NCI-H524 treated with DMSO at 0.1 percent for 48 hours (cell line): ENCODE measurements at regions not wholly inside any gene's neighbourhood (a gene's known extent, or its start where the extent isn't known, plus 50 kb on each side); places are given as distances from the start of the nearest gene placed in this dataset.
A peak's percentile ranks its signal among the peaks of the same experiment; 100 is the strongest.
"Not testable (repeated sequence)": the region's sequence is repeated elsewhere in the genome, so short reads cannot be mapped to it uniquely, and the experiment has no call there.

Experiments
- DNase-seq: peaks from one replicate; lab custom pipeline; 2025; lab: John Stamatoyannopoulos, UW

DNA sequence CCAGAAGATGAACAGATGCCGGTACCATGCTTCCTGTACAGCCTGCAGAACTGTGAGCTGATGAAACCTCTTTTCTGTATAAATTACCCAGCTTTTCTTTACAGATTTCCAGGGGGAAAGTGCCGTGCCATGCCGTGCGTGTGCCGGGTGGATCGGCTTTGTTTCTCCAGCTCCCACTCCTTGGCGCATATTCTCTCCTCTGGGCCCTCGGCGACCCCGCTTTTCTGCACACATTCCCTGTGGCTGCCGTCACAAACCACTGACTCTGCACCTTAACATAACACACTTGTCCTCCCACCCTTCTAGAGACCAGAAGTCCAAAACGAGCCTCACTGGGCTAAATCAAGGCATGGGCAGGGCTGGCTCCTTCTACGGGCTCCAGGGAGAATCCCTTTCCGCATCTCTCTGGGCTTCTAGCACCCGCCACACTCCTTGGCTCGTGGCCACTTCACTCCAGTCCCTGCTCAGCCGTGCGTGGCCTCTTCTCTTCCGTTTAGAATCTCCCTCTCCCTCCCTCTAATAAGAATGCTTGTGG lies 164.9 kb downstream of the C16orf95 start:
- no peak for DNase-seq

DNA sequence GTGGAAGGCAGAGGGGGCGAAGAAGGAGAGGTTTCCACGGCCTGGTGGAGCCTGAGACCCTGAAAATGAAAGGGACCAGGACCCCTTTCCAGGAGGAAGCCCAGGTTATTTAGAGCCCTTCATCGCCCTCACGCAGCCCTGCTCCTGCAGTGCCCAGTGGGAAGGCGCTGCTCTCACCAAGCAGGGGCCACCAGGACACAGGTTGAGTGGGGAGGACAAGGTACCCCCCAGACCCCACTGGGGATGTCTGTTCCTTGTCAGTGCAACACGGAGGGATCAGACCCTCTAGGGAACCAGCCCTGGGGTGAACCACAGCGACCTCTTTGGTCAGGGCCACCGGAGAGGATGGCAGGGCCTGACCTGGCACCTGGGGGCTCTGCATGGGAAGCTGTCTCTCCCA lies 163.9 kb downstream of the C16orf95 start:
- no peak for DNase-seq

DNA sequence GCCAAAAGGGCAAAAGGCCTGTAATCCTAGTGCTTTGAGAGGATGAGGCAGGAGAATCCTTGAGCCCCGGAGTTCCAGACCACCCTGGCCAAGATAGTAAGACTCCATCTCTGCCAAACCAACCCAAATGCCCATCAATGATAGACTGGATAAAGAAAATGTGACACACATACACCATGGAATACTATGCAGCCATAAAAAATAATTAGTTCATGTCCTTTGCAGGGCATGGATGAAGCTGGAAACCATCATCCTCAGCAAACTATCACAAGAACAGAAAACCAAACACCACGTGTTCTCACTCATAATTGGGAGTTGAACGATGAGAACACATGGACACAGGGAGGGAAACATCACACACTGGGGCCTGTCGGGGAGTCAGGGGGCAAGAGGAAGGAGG lies 161.9 kb downstream of the C16orf95 start:
- not testable (repeated sequence) for DNase-seq

DNA sequence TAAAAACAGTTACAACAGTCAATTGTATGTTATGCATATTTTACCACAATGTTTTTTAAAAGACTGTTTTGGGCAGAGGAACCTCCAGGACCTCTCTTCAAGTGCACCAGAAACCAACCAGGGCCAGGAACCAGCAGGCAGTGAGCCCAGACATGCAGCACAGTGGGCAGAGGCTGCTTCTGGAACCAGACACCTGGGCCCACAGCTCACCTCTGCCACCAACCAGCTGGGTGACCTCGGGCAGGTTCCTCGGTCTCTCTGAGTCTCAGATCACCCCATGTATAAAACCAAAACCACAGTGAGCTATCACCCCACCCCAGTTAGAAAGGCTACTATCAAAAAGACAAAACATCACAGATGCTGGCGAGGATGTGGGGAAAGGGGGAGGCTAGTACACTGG lies 161.0 kb downstream of the C16orf95 start:
- DNase-seq = no peak

DNA sequence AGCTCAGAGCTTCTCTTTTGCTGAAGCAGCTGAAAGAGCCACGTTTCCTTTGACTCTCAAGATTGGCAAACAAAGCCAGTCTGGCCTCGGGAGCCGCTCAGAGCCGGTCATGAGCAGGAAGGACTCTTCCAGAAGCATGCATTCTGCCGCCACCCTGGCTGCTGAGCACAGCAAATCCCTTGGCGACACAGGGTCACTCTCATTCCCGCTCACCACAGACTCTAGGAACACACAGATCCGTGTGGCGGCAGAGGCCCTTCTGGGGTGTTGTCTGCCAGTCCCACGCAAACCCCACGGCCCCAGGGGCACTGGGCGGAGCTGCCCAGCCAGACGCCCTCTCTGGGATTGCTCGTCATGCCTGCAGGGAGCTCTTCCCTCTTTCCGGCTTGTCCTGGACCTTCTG lies 157.0 kb downstream of the C16orf95 start:
- DNase-seq = no peak

DNA sequence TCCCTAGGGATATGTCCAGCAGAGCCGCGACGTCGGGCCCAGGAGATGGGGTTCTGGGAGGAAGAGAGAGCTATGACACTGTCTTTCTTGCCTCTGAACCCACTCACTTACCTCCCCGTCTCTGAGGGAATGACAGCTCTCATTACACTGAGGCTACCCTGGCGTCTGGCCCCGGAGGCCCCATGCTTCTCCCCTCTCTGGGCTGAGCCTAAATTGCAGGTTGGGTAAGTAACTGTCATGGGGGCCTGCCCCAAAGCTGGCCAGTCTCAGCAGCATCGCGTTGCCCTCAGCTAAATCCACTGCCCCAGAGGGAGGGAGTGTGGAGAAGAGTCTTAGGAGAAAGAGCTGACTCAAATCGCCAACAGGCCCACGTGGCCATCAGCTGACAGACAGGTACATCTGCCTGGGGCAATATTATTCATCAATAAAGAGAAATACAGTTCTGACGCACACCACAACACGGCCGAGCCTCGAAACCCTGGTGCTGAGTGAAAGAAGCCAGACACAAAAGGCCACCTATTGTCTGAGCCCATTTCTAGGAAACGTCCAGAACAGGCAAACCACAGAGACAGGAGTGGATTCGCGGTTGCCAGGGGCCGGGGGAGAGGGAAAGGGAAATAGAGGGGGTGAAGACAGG lies 156.4 kb downstream of the C16orf95 start:
- no peak for DNase-seq

DNA sequence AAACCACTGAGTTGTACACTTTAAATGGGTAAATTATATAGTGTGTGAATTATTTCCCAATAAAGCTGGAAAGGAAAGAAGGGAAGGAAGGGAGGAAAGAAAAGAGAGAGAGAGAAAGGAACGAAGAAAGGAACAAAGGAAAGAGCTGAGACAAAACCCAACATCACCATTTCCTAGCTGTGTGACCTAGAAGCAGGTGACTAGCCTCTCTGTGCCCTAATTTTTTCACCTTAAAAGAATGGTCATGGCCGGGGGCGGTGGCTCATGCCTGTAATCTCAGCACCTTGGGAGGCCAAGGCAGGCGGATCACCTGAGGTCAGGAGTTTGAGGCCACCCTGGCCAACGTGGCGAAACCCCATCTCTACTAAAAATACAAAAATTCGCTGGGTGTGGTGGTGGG lies 155.8 kb downstream of the C16orf95 start:
- not testable (repeated sequence) for DNase-seq

DNA sequence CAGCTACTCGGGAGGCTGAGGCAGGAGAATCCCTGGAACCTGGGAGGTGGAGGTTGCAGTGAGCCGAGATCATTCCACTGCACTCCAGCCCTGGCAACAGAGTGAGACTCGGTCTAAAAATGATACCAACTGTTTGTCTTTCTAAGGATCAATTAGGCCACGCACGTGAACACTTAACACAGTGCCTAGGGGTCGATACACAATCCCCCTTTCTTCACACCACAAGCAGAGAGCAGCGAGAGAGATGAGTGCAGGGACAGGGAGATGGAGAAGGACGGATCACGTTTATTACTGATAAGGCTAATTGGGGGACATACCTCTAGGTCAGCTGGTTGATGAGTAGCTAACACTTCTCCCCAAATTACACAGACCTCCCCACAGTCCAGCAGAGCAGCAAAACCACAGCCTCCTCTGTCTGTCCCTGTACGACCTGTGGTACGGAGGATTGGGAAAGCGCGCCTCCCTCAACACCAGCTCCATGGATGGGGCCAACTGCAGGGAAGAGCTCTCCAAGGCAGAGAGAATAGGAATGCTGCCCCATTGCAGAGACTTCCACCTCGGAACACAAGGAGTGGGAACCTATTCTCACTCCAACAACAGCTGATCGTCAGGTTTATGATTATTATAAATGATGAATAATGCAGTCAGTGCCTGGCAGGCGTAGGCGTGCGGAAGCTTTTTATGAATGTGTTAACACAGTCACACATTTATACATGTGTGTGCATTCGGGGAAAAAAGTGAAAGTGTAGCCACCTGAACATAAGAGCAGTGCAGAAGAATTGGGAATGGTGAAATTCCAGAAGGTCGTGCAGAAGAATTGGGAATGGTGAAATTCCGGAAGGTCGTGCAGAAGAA lies 155.1 kb downstream of the C16orf95 start:
- DNase-seq = no peak

DNA sequence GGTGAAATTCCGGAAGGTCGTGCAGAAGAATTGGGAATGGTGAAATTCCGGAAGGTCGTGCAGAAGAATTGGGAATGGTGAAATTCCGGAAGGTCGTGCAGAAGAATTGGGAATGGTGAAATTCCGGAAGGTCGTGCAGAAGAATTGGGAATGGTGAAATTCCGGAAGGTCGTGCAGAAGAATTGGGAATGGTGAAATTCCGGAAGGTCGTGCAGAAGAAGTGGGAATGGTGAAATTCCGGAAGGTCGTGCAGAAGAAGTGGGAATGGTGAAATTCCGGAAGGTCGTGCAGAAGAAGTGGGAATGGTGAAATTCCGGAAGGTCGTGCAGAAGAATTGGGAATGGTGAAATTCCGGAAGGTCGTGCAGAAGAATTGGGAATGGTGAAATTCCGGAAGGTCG lies 154.4 kb downstream of the C16orf95 start:
- DNase-seq = not testable (repeated sequence)

DNA sequence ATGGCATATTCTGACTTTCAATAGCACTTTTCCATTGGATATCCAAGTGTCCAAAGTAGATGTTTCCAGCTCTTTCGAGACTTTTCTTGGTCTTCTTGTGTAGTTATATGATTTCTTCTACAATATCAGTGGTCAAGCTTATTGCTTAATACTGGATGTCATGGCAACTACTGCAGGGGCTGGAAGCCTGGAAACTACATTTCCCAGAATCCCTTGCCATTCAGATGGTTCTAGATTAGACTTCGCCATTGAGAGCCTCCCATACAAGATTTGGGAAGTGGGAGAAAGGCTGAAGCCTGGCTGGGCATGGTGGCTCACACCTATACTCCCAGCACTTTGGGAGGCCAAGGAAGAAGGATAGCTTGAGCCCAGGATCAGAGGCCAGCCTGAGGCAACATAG lies 153.6 kb downstream of the C16orf95 start:
- no peak for DNase-seq

DNA sequence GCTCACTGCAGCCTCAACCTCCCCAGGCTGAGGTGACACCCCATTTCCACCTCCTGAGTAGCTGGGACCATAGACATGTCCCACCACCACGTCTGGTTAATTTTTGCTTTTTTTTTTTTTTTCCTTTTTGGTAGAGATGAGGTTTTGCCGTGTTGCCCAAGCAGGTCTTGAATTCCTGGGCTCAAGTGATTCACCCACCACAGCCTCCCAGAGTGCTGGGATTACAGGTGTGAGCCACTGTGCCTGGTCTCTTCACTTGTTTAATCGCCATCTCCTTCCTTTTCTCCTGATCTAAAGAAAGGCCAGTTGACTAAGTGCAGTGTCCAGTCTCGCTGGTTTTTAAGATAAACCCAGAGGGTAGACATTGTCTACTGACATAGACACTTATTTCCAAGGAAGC lies 152.0 kb downstream of the C16orf95 start:
- DNase-seq = no peak

DNA sequence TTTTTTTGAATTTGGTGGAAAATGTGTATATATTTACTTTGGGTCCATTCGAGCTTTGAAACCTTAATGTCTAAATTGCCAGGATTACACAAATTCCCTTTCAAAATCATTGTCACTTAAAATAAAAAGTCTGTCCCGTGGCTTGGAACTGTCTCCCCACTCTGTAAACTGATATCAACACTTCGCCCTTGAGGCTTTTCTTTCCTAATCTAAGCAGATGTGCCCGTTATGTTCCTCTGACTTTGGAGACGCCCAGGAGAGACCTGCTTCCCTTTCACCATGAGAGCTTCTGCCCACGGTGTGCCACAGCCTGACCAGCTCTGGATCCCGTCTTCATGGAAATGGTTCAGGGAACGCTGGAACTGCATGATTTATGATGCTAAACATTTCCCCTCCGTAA lies 151.3 kb downstream of the C16orf95 start:
- peak; percentile 4 for DNase-seq

DNA sequence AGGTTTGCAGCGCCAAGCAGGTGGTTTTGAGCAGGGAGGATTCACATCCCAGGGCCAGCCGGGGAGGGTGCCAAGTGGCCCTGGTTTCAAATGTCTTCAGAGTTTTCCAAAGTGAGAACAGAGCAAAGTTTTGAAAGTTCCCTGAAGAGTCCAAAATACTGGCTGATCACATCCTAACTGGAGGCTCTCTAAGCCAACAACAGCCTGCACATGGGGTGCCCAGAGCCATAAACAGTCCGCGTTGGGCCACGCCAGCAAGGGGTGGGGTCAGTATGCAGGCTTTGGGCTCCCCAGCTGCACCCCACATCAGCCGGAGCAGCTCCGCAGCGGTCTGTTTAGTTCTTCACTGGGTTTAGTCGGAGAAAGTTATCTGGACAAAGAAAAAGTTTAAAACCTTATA lies 150.9 kb downstream of the C16orf95 start:
- no peak for DNase-seq

DNA sequence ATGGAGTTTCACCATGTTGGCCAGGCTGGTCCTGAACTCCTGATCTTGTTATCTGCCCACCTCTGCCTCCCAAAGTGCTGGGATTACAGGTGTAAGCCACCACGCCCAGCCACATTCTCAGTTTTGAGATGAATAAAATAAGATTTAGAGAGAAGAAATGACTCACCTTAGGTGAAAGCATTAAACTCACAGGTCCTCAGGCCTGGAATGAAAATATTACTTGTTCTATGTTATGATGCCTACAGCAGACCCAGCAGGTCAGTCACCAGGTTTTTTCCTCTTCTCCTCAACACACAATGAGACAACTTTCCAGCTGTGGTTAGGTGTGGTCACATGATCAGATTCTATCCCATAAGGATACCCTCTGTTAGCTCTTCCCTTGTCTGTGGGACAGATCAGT lies 150.3 kb downstream of the C16orf95 start:
- no peak for DNase-seq

DNA sequence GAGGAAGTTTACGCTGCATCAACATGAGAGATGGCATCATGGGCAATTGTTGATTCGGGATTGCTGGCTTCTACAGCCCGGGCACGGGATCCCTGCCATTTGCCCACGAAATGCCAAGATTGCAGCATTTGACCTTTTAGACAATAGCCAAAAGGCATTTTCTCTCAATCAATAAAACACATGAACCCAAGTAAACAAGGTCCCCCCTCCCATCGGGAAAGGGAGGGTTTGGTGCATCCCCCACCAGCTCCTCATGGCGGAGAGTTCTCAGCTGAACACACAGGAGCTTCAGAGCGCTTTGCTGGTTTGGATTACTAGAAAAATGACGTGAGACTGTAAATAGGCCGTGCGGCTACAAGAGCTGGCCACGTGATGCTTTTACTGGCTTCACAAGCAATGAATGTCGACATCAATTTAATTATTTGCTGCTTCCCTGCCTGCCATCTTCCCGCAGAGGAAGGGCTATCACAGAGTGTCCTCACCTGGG lies 147.6 kb downstream of the C16orf95 start:
- DNase-seq = no peak

DNA sequence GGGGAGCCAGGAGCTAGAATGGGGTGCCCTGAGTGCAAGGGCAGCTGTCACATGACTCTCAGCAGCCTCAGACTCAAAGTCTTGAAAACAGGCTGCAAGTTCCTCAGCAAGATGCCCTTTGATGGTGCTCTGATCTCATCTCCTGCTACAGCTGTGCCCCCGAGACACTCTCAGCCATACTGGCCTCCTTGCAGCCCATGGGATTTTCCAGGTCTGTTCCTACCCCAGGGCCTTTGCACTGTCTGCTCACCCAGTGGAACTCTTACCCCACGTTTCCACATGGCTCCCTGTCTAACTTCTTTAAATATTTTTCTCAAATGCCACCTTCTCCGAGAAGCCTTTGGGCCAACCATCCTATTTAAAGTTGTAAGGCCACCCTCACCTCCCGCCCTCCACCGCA lies 146.9 kb downstream of the C16orf95 start:
- DNase-seq = no peak

DNA sequence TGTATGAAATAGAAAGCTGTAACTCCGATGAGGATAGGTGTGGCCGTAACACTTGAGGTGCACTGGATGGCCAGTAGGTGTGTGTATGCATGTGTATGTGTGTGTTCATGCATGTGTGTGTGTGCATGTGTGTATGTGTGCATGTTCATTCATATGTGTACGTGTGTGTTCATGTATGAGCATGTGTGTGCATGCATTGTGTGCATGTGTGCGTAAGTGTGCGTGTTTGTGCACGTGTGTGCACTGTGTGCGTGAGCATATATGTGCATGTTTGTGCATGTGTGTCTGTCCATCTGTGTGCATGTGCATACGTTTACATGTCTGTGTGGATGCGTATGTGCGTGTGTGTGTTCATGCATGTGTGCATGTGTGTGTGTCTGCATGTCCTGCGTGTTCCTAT lies 145.5 kb downstream of the C16orf95 start:
- no peak for DNase-seq

DNA sequence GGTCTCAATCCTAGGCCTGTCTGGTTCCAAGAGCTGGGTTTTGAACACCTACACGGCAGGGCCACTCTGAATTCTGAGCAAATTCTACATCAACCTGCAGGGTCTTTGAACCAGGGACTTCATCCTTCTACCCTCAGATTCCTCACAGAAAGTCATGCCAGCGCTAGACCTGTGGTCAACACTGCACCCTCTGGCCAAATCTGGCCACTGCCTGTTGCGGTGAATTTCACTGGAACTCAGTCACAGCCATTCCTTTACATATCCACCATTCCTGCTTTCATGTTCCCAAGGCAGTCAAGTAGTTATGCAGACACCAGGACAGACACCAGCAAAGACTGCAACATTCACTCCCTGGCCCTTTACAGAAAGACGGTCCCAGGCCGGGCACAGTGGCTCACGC lies 144.6 kb downstream of the C16orf95 start:
- no peak for DNase-seq

DNA sequence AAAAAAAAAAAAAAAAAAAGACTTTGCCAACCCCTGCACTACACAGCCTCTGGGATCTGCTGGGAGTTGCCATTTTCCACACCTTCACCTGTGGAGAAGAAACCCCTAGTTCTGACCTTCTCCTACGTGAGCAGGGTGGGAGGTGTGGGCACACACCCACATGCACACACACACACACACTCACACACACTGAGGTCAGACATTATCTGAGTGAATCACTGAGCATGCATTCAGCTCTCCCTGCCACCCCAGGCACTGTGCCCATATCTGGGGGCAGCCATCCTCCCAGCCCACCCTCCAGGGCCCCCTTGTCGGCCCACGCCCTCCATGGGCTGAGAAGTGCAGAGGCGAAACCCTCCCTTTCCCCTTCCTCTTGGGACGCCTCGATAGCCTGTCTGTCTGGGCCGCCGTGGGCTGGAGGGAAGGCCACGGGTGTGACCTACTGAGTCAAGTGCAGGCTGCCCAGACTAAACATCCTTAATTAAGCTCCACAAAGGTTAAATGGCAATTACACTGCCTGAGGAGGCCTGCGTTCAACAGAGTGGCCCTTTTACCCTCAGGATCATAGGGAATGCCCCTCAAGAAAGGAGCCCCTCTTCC lies 143.8 kb downstream of the C16orf95 start:
- no peak for DNase-seq

DNA sequence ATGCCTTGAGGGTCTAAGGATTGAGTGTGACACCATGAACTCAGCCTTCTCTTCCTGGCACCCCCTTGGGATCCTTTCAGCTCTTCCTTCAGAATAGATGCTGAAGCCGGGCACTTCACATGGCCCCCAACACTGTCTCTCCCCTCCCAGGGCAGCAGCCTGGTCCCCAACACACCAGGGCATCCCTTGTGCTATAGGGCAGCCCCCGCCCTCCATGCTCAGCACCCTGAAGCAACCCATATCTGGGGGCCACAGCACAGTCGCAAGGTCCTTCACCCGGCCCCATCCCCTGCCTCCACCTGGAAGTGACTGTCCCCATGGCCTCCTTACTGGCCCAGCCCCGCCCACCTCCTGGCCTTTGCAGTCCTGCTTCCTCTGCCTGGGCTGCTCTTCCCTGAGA lies 143.1 kb downstream of the C16orf95 start:
- no peak for DNase-seq

DNA sequence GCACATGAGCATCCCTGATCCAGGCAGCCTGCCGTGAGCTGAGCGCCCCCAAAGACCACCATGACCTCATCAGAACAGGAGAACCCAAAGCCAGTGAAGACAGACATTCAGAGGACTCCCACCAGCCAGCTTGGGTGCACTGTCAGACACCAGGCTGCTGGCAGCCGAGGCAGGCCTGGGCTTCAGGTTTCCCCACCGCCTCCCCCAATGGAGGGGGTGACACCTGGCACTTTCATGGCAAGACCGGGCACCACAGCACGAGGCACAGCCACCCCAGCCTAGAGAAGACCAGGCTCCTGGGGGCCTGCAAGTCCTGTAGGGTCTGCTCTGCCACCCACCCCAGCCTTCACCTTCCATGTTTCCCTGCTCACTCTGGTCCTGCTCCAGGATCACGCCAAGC lies 140.5 kb downstream of the C16orf95 start:
- no peak for DNase-seq

DNA sequence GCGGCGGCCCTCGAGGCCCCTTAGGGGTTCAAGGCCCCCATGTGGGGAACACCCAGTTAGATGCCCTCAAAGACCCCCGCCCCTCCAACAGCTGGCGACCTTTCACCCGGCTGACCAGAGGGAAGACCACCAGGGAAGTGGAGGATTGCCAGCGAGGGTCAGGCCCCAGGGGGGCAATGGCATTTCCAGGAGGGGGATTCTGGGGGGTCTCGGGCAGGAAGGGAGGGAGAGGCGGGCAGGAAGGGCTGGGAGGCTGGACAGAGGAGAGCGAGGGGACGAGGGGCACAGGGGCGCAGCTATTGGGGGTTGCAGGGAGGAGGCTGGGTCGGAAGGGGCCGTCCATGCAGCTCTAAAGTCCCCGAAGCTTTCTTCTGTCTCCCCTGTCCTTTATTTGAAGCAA lies 139.5 kb downstream of the C16orf95 start:
- no peak for DNase-seq
